Mesenchymal stem cell (in vitro differentiated cells and primary cell): ENCODE measurements at regions not wholly inside any gene's neighbourhood (a gene's known extent, or its start where the extent isn't known, plus 50 kb on each side); places are given as distances from the start of the nearest gene placed in this dataset.

Source experiments
- DNase-seq: peaks from one replicate; pipeline ENCODE4 v3.0.0-alpha.2; 2013
- H2AFZ ChIP-seq: one replicate; pipeline ENCODE4 v1.6.1; 2013; ENCODE audit warnings: low read depth, mild to moderate bottlenecking, control low read depth, inconsistent platforms, low read length, moderate library complexity
- H2AK5ac ChIP-seq: 2 replicates; pipeline ENCODE4 v1.6.1; 2013; ENCODE audit warnings: low read length, moderate library complexity, mild to moderate bottlenecking, inconsistent platforms; ENCODE audit not compliant: severe bottlenecking
- H2BK120ac ChIP-seq: one replicate; pipeline ENCODE4 v1.6.1; 2013; ENCODE audit warnings: low read depth, mild to moderate bottlenecking, inconsistent platforms, low read length, moderate library complexity
- H2BK12ac ChIP-seq, 2 experiments: one replicate each; pipeline ENCODE4 v1.6.1; 2013; ENCODE audit warnings: inconsistent platforms in 2 of 2, low read length in 2 of 2, mild to moderate bottlenecking in 2 of 2, moderate library complexity in 2 of 2, control low read depth in 1 of 2
- H2BK15ac ChIP-seq: one replicate; pipeline ENCODE4 v1.6.1; 2013; ENCODE audit warnings: mild to moderate bottlenecking, low read depth, inconsistent platforms; ENCODE audit not compliant: poor library complexity, severe bottlenecking
- H2BK5ac ChIP-seq: 2 replicates; pipeline ENCODE4 v1.6.1; 2013; ENCODE audit warnings: low read depth, mild to moderate bottlenecking, low read length, control low read depth, inconsistent platforms; ENCODE audit not compliant: poor library complexity, severe bottlenecking
- H3K14ac ChIP-seq, 2 experiments: one replicate each; pipeline ENCODE4 v1.6.1; 2013; ENCODE audit warnings: inconsistent platforms in 2 of 2, low read length in 2 of 2, control low read depth in 1 of 2, mild to moderate bottlenecking in 1 of 2, moderate library complexity in 1 of 2
- H3K18ac ChIP-seq, 2 experiments: one replicate each; pipeline ENCODE4 v1.6.1; 2013; ENCODE audit warnings: inconsistent platforms in 2 of 2, low read length in 2 of 2, control low read depth in 1 of 2, low read depth in 1 of 2, mild to moderate bottlenecking in 1 of 2
- H3K23ac ChIP-seq, 2 experiments: one replicate each; pipeline ENCODE4 v1.6.1; 2013; ENCODE audit warnings: inconsistent platforms in 2 of 2, low read length in 2 of 2, mild to moderate bottlenecking in 2 of 2, moderate library complexity in 2 of 2, control low read depth in 1 of 2
- H3K27ac ChIP-seq: 2 replicates; pipeline ENCODE4 v1.5.1; 2013; ENCODE audit warnings: mild to moderate bottlenecking, moderate library complexity, low read length, control low read depth, inconsistent platforms; ENCODE audit not compliant: poor library complexity, severe bottlenecking
- H3K27me3 ChIP-seq, 2 experiments: 2 replicates each; pipeline versions ENCODE4 v1.6.1 to v1.7.0; 2013; ENCODE audit warnings: low read length in 2 of 2, mild to moderate bottlenecking in 2 of 2, moderate library complexity in 2 of 2, control low read depth in 1 of 2, inconsistent platforms in 1 of 2; ENCODE audit not compliant: control insufficient read depth in 1 of 2, insufficient read depth in 1 of 2
- H3K36me3 ChIP-seq, 2 experiments: 2 replicates each; pipeline versions ENCODE4 v1.6.1 to v1.7.0; 2013; ENCODE audit warnings: low read length in 2 of 2, control low read depth in 1 of 2, inconsistent platforms in 1 of 2, low read depth in 1 of 2, mild to moderate bottlenecking in 1 of 2; ENCODE audit not compliant: insufficient read depth in 2 of 2, control insufficient read depth in 1 of 2
- H3K4ac ChIP-seq, 2 experiments: one replicate each; pipeline ENCODE4 v1.6.1; 2013; ENCODE audit warnings: inconsistent platforms in 2 of 2, low read length in 2 of 2, mild to moderate bottlenecking in 2 of 2, moderate library complexity in 2 of 2, control low read depth in 1 of 2, low read depth in 1 of 2
- H3K4me1 ChIP-seq: 2 replicates; pipeline ENCODE4 v1.6.1; 2013; ENCODE audit warnings: low read depth, low read length, control low read depth; ENCODE audit not compliant: control insufficient read depth, insufficient read depth
- H3K4me2 ChIP-seq: 2 replicates; pipeline ENCODE4 v1.6.1; 2013; ENCODE audit warnings: low read length, mild to moderate bottlenecking, inconsistent platforms; ENCODE audit not compliant: poor library complexity, severe bottlenecking
- H3K4me3 ChIP-seq, 2 experiments: 2 replicates each; pipeline versions ENCODE4 v1.5.1 to v1.7.0; 2013; ENCODE audit warnings: low read length in 2 of 2, mild to moderate bottlenecking in 2 of 2, control low read depth in 1 of 2, low read depth in 1 of 2; ENCODE audit not compliant: insufficient read depth in 1 of 2
- H3K79me1 ChIP-seq: replicated peaks from 2 replicates; pipeline ENCODE4 v1.6.1; 2013; ENCODE audit warnings: mild to moderate bottlenecking, control low read depth, low read length, inconsistent platforms; ENCODE audit not compliant: poor library complexity, severe bottlenecking
- H3K9ac ChIP-seq: 2 replicates; pipeline ENCODE4 v1.7.0; 2013; ENCODE audit warnings: mild to moderate bottlenecking, low read length, moderate library complexity
- H3K9me3 ChIP-seq: 2 replicates; pipeline ENCODE4 v1.7.0; 2013; ENCODE audit warnings: mild to moderate bottlenecking, low read length; ENCODE audit not compliant: control insufficient read depth
- H4K8ac ChIP-seq: one replicate; pipeline ENCODE4 v1.6.1; 2013; ENCODE audit warnings: inconsistent platforms, mild to moderate bottlenecking, low read length, moderate library complexity
- H4K91ac ChIP-seq: one replicate; pipeline ENCODE4 v1.6.1; 2013; ENCODE audit warnings: mild to moderate bottlenecking, low read length, inconsistent platforms
- WGBS: methylation state at CpG from one replicate; pipeline ENCODE4 v1.1.7; 2013; ENCODE audit warnings: mixed read lengths; 5-methylcytosine and 5-hydroxymethylcytosine counted together

GRCh38 chr14:54048736-54049135 is 92.1 kb upstream of the BMP4 start:
- Histone ChIP-seq H3K36me3 (no peaks in the 10 kb centered on the region), H3K4me2 (no peak overlapping the region)

GRCh38 chr14:54050759-54051158 is 94.1 kb upstream of the BMP4 start:
- WGBS = 96% methylated on average over 3 of the region's 3 CpGs
- no peak overlapping the region for H4K8ac ChIP-seq

More at GRCh38 chr14:54048736-54049135, 92.1 kb upstream of the BMP4 start:
- Histone ChIP-seq H3K27ac (peak overlapping the region; percentile 77), H3K23ac (no peak overlapping the region), H3K4me1 (peaks cover 7% of the 10 kb centered on the region), H3K4ac (no peak overlapping the region), H3K14ac (no peak overlapping the region), H3K27me3 (no peaks in the 10 kb centered on the region), H2BK120ac (no peak overlapping the region), H3K9me3 (no peaks in the 10 kb centered on the region), H4K8ac (no peak overlapping the region), H2BK5ac (no peak overlapping the region), H3K18ac (no peak overlapping the region), H3K9ac (no peak overlapping the region), H2BK12ac (no peak overlapping the region), H2AFZ (no peak overlapping the region), H3K79me1 (no peaks in the 10 kb centered on the region), H4K91ac (no peak overlapping the region), H3K4me3 (no peak overlapping the region), H2AK5ac (no peak overlapping the region), H2BK15ac (no peak overlapping the region)
- no peak for DNase-seq
- WGBS = 68% methylated on average over 3 of the region's 5 CpGs

DNA sequence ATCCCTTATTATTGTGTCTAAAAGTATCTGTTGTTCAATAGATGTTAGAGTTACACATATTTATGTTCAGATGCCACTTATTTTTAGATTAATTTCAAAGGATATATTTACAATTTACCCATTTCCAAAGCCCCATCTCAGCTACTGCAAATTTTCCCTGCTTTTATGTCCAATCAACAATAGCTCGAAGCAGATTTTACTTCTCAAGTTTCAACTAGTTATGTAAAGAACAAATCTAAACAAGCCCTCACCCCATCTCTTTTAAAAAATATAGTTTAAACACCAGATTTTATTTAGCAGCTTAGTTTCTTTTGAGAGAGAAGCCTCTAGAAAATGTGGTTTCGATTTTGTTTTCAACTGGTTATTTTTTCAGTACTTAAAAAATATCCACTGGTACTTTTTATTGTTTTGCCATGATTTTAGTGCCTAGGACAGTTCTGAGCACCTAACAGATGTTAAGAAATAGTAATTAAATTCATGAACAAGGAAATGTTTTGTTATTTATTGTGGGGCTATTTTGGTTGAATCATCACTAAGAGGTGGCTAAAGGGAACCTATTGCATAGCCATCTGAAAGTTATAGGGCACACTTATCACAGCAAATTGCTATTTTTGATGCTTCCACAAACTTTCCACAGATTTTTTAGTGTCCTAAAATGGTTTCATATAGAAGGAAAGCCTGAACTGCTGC is 96.2 kb upstream of the BMP4 start:
- Histone ChIP-seq H3K4me1 (peaks cover 7% of the 10 kb centered on the region), H2BK5ac (no peak overlapping the region), H3K14ac (no peak overlapping the region), H3K4me2 (no peak overlapping the region), H3K36me3 (no peaks in the 10 kb centered on the region), H4K8ac (no peak overlapping the region), H3K9me3 (no peaks in the 10 kb centered on the region), H3K4ac (no peak overlapping the region), H3K18ac (no peak overlapping the region), H2BK15ac (no peak overlapping the region), H2AFZ (no peak overlapping the region), H3K27ac (no peak overlapping the region), H2BK120ac (no peak overlapping the region), H2AK5ac (no peak overlapping the region), H3K9ac (no peak overlapping the region), H2BK12ac (no peak overlapping the region), H3K79me1 (no peaks in the 10 kb centered on the region), H4K91ac (no peak overlapping the region), H3K23ac (no peak overlapping the region), H3K27me3 (no peaks in the 10 kb centered on the region), H3K4me3 (no peak overlapping the region)
- 100% methylated on average over 1 of the region's 2 CpGs for WGBS
- no peak for DNase-seq

More at GRCh38 chr14:54050759-54051158, 94.1 kb upstream of the BMP4 start:
- Histone ChIP-seq H3K36me3 (no peaks in the 10 kb centered on the region), H3K9ac (no peak overlapping the region), H2BK12ac (no peak overlapping the region), H4K91ac (no peak overlapping the region), H2BK15ac (no peak overlapping the region), H3K4ac (no peak overlapping the region), H3K18ac (no peak overlapping the region), H3K27me3 (no peaks in the 10 kb centered on the region), H3K14ac (no peak overlapping the region), H3K23ac (no peak overlapping the region), H3K4me1 (peaks cover 7% of the 10 kb centered on the region), H3K79me1 (no peaks in the 10 kb centered on the region), H2BK5ac (no peak overlapping the region), H3K27ac (no peak overlapping the region), H3K9me3 (no peaks in the 10 kb centered on the region), H2AK5ac (no peak overlapping the region), H3K4me3 (no peak overlapping the region), H2BK120ac (no peak overlapping the region), H3K4me2 (no peak overlapping the region), H2AFZ (no peak overlapping the region)
- DNase-seq = no peak

GRCh38 chr14:54053386-54053745 is 96.7 kb upstream of the BMP4 start:
- Histone ChIP-seq H3K4me1 (peaks cover 3% of the 10 kb centered on the region), H3K4me2 (no peak overlapping the region), H3K9ac (no peak overlapping the region), H3K79me1 (no peaks in the 10 kb centered on the region), H3K18ac (no peak overlapping the region), H3K4ac (no peak overlapping the region), H2BK120ac (no peak overlapping the region), H3K36me3 (no peaks in the 10 kb centered on the region), H3K23ac (no peak overlapping the region), H3K14ac (no peak overlapping the region), H2BK15ac (no peak overlapping the region), H3K4me3 (no peak overlapping the region), H2BK12ac (no peak overlapping the region), H4K91ac (no peak overlapping the region), H2AFZ (no peak overlapping the region), H4K8ac (no peak overlapping the region), H3K9me3 (no peaks in the 10 kb centered on the region), H3K27ac (no peak overlapping the region), H2BK5ac (no peak overlapping the region), H3K27me3 (no peaks in the 10 kb centered on the region), H2AK5ac (no peak overlapping the region)
- DNase-seq = no peak
- 86% methylated on average over 2 of the region's 2 CpGs for WGBS
